ENCODE measurements at regions not wholly inside any gene's neighbourhood (a gene's known extent, or its start where the extent isn't known, plus 50 kb on each side); places are given as distances from the start of the nearest gene placed in this dataset.

- no peak overlapping the region for H3K4me2 ChIP-seq (ENCODE audit: insufficient read depth, low read length)
- no peak for FAIRE-seq
Measured at GRCh38 chr12:5226581-5226980, 182.9 kb downstream of the KCNA5 start.

GRCh38 chr12:5227708-5228373, 184.2 kb downstream of the KCNA5 start:
- H3K79me2 ChIP-seq (ENCODE audit: control insufficient read depth, insufficient read depth, low read length) = no peaks in the 10 kb centered on the region
- POLR2A ChIA-PET = no interaction called here
- TF ChIP-seq MYC (IDR thresholded peaks at IDR 0.05; ENCODE audit: low read depth, low read length) (no peak), FOS (IDR thresholded peaks at IDR 0.05; ENCODE audit: borderline replicate concordance, insufficient read depth, low read length) (no peak), POLR2AphosphoS5 (IDR thresholded peaks at IDR 0.05; ENCODE audit: insufficient read depth, low read depth, low read length) (no peak), MAX (IDR thresholded peaks at IDR 0.05; ENCODE audit: insufficient read depth, insufficient read length) (no peak), CTCF (IDR thresholded peaks at IDR 0.05; ENCODE audit: extremely low read depth in 1 of 2, insufficient read depth in 1 of 2, low read depth in 1 of 2, low read length in 2 of 2) (no peak), POLR2A (IDR thresholded peaks at IDR 0.05; ENCODE audit: low read depth, low read length) (no peak), EZH2 (IDR thresholded peaks at IDR 0.05; ENCODE audit: borderline replicate concordance, low read depth, low read length, severe bottlenecking) (no peak), GATA2 (IDR thresholded peaks at IDR 0.05; ENCODE audit: insufficient read depth, insufficient read length, low read depth, low read length) (no peak), JUN (IDR thresholded peaks at IDR 0.05; ENCODE audit: borderline replicate concordance, insufficient read depth, insufficient read length, low read depth) (no peak)
- intact Hi-C loops (cut with micrococcal nuclease) = no loop called here
- dilution Hi-C loops (cut with MboI; ENCODE audit: extremely low pct_ligation_motif_present, low sequenced_read_pairs) = no loop called here
- H3K4me1 ChIP-seq (ENCODE audit: control insufficient read depth, extremely low read depth, insufficient read depth, low read length) = no peaks in the 10 kb centered on the region
- no peaks in the 10 kb centered on the region for H3K36me3 ChIP-seq (ENCODE audit: control insufficient read depth in 2 of 2, extremely low read depth in 1 of 2, insufficient read depth in 2 of 2, low read length in 2 of 2)
- FAIRE-seq (no peak), DNase-seq (ENCODE audit: low read depth, low spot score) (no peak)
- no peaks in the 10 kb centered on the region for H3K9me3 ChIP-seq (replicated peaks; ENCODE audit: control insufficient read depth, insufficient read depth, low read length)
- CTCF ChIA-PET = no interaction called here
- no peak overlapping the region for H3K9ac ChIP-seq (replicated peaks; ENCODE audit: extremely low read depth, insufficient read depth, low read length)
- H3K9me1 ChIP-seq (replicated peaks; ENCODE audit: control insufficient read depth, extremely low read depth, insufficient read depth, low read length) = no peaks in the 10 kb centered on the region
- no peaks in the 10 kb centered on the region for H4K20me1 ChIP-seq (replicated peaks; ENCODE audit: control insufficient read depth, extremely low read depth, insufficient read depth, low read length)
- no peak overlapping the region for H3K4me2 ChIP-seq (ENCODE audit: insufficient read depth, low read length)
- no peak overlapping the region for H2AFZ ChIP-seq (ENCODE audit: low read depth, low read length)
- no peak overlapping the region for H3K27ac ChIP-seq (ENCODE audit: insufficient read depth, low read depth, low read length)
- H3K27me3 ChIP-seq (ENCODE audit: control insufficient read depth in 2 of 2, insufficient read depth in 2 of 2, low read length in 2 of 2) = no peaks in the 10 kb centered on the region
- BruUV-seq (replicated peaks) = no TSS peak
- no peak overlapping the region for H3K4me3 ChIP-seq (replicated peaks in 1 of 3; ENCODE audit: insufficient read depth in 1 of 3, low read depth in 1 of 3, low read length in 3 of 3)

More at GRCh38 chr12:5226581-5226980, 182.9 kb downstream of the KCNA5 start:
- ChIA-PET CTCF (no interaction called here), POLR2A (no interaction called here)
- Histone ChIP-seq H3K9me3 (replicated peaks; ENCODE audit: control insufficient read depth, insufficient read depth, low read length) (no peaks in the 10 kb centered on the region), H3K79me2 (ENCODE audit: control insufficient read depth, insufficient read depth, low read length) (no peaks in the 10 kb centered on the region), H3K9me1 (replicated peaks; ENCODE audit: control insufficient read depth, extremely low read depth, insufficient read depth, low read length) (no peaks in the 10 kb centered on the region), H3K4me1 (ENCODE audit: control insufficient read depth, extremely low read depth, insufficient read depth, low read length) (no peaks in the 10 kb centered on the region), H2AFZ (ENCODE audit: low read depth, low read length) (no peak overlapping the region), H3K36me3 (ENCODE audit: control insufficient read depth in 2 of 2, extremely low read depth in 1 of 2, insufficient read depth in 2 of 2, low read length in 2 of 2) (no peaks in the 10 kb centered on the region), H3K4me3 (replicated peaks in 1 of 3; ENCODE audit: insufficient read depth in 1 of 3, low read depth in 1 of 3, low read length in 3 of 3) (no peak overlapping the region), H3K9ac (replicated peaks; ENCODE audit: extremely low read depth, insufficient read depth, low read length) (no peak overlapping the region), H3K27me3 (ENCODE audit: control insufficient read depth in 2 of 2, insufficient read depth in 2 of 2, low read length in 2 of 2) (no peaks in the 10 kb centered on the region), H3K27ac (ENCODE audit: insufficient read depth, low read depth, low read length) (no peak overlapping the region), H4K20me1 (replicated peaks; ENCODE audit: control insufficient read depth, extremely low read depth, insufficient read depth, low read length) (no peaks in the 10 kb centered on the region)
- dilution Hi-C loops (cut with MboI; ENCODE audit: extremely low pct_ligation_motif_present, low sequenced_read_pairs) (no loop called here), intact Hi-C loops (cut with micrococcal nuclease) (no loop called here)
- BruUV-seq (replicated peaks) = no TSS peak
- DNase-seq (ENCODE audit: low read depth, low spot score) = no peak
- TF ChIP-seq JUN (IDR thresholded peaks at IDR 0.05; ENCODE audit: borderline replicate concordance, insufficient read depth, insufficient read length, low read depth) = no peak
- no peak for TF ChIP-seq POLR2A (IDR thresholded peaks at IDR 0.05; ENCODE audit: low read depth, low read length)

All from endothelial cell of umbilical vein (primary cell).